ENCODE measurements at regions not wholly inside any gene's neighbourhood (a gene's known extent, or its start where the extent isn't known, plus 50 kb on each side); places are given as distances from the start of the nearest gene placed in this dataset.
"Not testable (repeated sequence)": the region's sequence is repeated elsewhere in the genome, so short reads cannot be mapped to it uniquely, and the experiment has no call there.

DNA sequence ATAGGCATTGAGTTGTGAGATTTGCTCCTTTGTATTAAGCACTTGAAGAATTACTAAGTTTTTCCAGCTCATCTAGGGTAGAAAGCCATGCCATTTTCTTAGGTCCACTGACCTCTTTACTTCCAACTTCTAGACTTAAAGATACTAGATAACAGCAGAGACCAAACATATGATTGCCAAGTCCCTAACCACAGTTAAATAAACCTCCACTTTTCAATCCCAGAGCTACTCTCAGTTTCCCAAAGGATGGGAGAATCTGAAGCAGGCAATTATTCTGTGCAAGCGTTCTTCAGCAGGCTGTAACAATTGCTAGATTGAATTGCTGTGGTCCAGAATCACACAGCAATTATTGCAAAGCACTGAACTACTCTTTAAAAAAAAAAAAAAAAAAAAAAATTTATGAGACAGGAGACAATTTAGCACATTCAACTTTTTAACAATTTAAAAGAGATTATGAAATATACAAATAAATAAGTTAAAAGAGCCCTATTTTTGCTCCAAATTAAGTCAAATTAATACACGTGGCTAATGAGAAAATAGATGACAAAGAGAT lies 104.0 kb upstream of the PRSS16 start:
- TF ChIP-seq CTCF (IDR thresholded peaks at IDR 0.05), result no peak
- no peak for TF ChIP-seq POLR2A (IDR thresholded peaks at IDR 0.05)
- H3K4me3 ChIP-seq (ENCODE audit: low read depth, poor library complexity, severe bottlenecking), result no peak overlapping the region
- WGBS, 2 donors, result 80 to 82% methylated on average over 2 of the region's 2 CpGs
- DNase-seq (ENCODE audit: low spot score in 2 of 2), result no peak
- intact Hi-C loops (cut with DNase I; ENCODE audit: low total_unique reads), result no loop called here

GRCh38 chr6:27144740-27145079 lies 102.8 kb upstream of the PRSS16 start:
- no peak overlapping the region for H3K4me3 ChIP-seq (ENCODE audit: low read depth, poor library complexity, severe bottlenecking)
- 35 to 38% methylated on average over 6 of the region's 6 CpGs for WGBS, 2 donors
- TF ChIP-seq CTCF (IDR thresholded peaks at IDR 0.05) (no peak), POLR2A (IDR thresholded peaks at IDR 0.05) (no peak)

DNA sequence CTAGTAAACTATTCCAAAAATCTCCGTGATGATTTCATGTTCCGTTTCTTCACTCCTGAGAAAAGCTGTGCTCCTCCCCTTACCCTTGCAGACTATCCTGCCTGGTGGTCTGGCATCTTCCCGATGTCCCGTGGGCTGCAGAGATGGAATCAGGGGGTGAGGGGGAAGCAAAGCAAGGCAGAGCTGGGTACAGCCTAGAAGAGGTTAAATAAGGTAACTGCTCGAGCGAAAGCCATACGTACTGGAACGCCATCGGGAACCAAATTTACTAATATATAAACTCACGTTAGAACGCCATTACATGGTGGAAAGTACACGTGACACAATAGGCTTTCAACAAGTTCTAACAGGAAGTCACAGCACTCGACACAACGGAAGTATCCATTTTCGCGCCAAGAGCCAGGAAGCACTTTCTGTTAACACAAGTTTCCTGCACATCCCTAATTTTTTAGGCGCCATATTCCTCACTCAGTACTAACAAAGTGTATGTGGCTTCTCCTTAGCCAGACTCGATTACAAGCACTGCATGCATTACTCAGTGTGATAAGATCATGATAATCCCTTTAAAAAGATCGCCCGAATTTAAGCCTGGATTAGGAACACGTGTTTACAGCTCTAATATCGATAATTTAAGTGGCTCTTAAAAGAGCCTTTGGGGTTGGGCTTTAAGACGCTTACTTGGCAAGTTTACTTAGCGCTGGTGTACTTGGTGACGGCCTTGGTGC lies 101.6 kb upstream of the PRSS16 start:
- H3K4me3 ChIP-seq (ENCODE audit: low read depth, poor library complexity, severe bottlenecking), result peak overlapping the region; percentile 61
- peak; percentile 88 to 96 for DNase-seq (ENCODE audit: low spot score in 2 of 2)
- no peak for TF ChIP-seq POLR2A (IDR thresholded peaks at IDR 0.05)
- no peak for TF ChIP-seq CTCF (IDR thresholded peaks at IDR 0.05)
- 1% methylated on average over 25 of the region's 25 CpGs for WGBS, 2 donors
- intact Hi-C loops (cut with DNase I; ENCODE audit: low total_unique reads), result no loop called here

More at GRCh38 chr6:27144740-27145079, 102.8 kb upstream of the PRSS16 start:
- intact Hi-C loops (cut with DNase I; ENCODE audit: low total_unique reads), result no loop called here
- no peak for DNase-seq (ENCODE audit: low spot score in 2 of 2)

DNA sequence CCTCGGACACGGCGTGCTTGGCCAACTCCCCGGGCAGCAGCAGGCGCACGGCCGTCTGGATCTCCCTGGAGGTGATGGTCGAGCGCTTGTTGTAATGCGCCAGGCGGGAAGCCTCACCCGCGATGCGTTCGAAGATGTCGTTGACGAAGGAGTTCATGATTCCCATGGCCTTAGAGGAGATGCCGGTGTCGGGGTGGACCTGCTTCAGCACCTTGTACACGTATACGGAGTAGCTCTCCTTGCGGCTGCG lies 101.1 kb upstream of the PRSS16 start:
- H3K4me3 ChIP-seq (ENCODE audit: low read depth, poor library complexity, severe bottlenecking), result peak overlapping the region; percentile 61
- DNase-seq (ENCODE audit: low spot score in 2 of 2); intact Hi-C loops (cut with DNase I; ENCODE audit: low total_unique reads): not testable (repeated sequence)
- WGBS, 2 donors, result 0 to 1% methylated on average over 13 to 14 of the region's 23 CpGs

DNA sequence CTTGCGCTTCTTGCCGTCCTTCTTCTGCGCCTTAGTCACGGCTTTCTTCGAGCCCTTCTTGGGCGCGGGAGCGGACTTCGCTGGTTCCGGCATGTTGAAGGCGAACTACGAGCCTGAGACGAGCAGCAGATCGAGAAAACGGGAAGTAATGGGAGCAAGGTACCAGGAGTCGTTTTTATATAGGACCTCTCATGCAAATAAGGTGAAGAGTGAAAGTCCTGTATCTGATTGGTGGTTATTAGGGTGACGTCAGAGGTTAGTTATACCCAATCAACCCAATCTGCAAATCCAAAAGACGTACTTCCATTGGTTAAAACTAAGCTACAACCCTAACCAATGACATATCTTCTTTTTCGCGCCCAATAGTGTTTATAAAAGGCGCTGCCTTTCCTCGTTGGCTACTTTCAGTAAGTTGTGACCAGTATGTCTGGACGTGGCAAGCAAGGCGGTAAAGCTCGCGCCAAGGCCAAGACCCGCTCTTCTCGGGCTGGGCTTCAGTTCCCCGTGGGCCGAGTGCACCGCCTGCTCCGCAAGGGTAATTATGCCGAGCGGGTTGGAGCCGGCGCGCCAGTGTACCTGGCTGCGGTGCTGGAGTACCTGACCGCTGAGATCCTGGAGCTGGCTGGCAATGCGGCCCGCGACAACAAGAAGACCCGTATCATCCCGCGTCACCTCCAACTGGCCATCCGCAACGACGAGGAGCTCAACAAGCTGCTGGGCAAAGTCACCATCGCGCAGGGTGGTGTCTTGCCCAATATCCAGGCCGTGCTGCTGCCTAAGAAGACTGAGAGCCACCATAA lies 100.6 kb upstream of the PRSS16 start:
- intact Hi-C loops (cut with DNase I; ENCODE audit: low total_unique reads), result no loop called here
- TF ChIP-seq POLR2A (IDR thresholded peaks at IDR 0.05), result peak in 1 of 2 donors; percentile 73
- TF ChIP-seq CTCF (IDR thresholded peaks at IDR 0.05), result no peak
- WGBS, 2 donors, result 0% methylated on average over 29 to 44 of the region's 51 CpGs
- peak; percentile 87 to 97 for DNase-seq (ENCODE audit: low spot score in 2 of 2)
- peak overlapping the region; percentile 61 for H3K4me3 ChIP-seq (ENCODE audit: low read depth, poor library complexity, severe bottlenecking)

GRCh38 chr6:27148404-27148795 lies 99.1 kb upstream of the PRSS16 start:
- TF ChIP-seq CTCF (IDR thresholded peaks at IDR 0.05), result no peak
- TF ChIP-seq POLR2A (IDR thresholded peaks at IDR 0.05), result no peak
- H3K4me3 ChIP-seq (ENCODE audit: low read depth, poor library complexity, severe bottlenecking), result no peak overlapping the region
- intact Hi-C loops (cut with DNase I; ENCODE audit: low total_unique reads), result no loop called here
- no peak for DNase-seq (ENCODE audit: low spot score in 2 of 2)
- 89 to 94% methylated on average over 2 of the region's 2 CpGs for WGBS, 2 donors
